Large intestine (tissue), 3 donors: ENCODE measurements at regions not wholly inside any gene's neighbourhood (a gene's known extent, or its start where the extent isn't known, plus 50 kb on each side); places are given as distances from the start of the nearest gene placed in this dataset.
"Not testable (repeated sequence)": the region's sequence is repeated elsewhere in the genome, so short reads cannot be mapped to it uniquely, and the experiment has no call there.

Experiments used
- DNase-seq, 2 donors: peaks; one replicate each; pipeline versions ENCODE4 v3.0.0 to v3.0.0-alpha.2; 2013
- H3K27ac ChIP-seq: one replicate; pipeline ENCODE4 v1.5.1; 2013; ENCODE audit warnings: low read length
- H3K27me3 ChIP-seq: 2 replicates; pipeline ENCODE4 v1.6.1; 2013; ENCODE audit warnings: low read length; ENCODE audit not compliant: control insufficient read depth, insufficient read depth
- H3K36me3 ChIP-seq: 2 replicates; pipeline ENCODE4 v1.6.1; 2013; ENCODE audit warnings: low read length; ENCODE audit not compliant: control insufficient read depth, insufficient read depth
- H3K4me1 ChIP-seq: one replicate; pipeline ENCODE4 v1.6.1; 2013; ENCODE audit warnings: low read length; ENCODE audit not compliant: control insufficient read depth, insufficient read depth
- H3K4me3 ChIP-seq: one replicate; pipeline ENCODE4 v1.5.1; 2013; ENCODE audit warnings: low read length
- H3K9me3 ChIP-seq: one replicate; pipeline ENCODE4 v1.6.1; 2013; ENCODE audit warnings: mild to moderate bottlenecking, low read depth, low read length, moderate library complexity; ENCODE audit not compliant: control insufficient read depth
- WGBS: methylation state at CpG from one replicate; pipeline ENCODE4 v1.1.5; 2013; ENCODE audit warnings: low lambda C conversion rate; ENCODE audit not compliant: insufficient coverage; 5-methylcytosine and 5-hydroxymethylcytosine counted together

DNA sequence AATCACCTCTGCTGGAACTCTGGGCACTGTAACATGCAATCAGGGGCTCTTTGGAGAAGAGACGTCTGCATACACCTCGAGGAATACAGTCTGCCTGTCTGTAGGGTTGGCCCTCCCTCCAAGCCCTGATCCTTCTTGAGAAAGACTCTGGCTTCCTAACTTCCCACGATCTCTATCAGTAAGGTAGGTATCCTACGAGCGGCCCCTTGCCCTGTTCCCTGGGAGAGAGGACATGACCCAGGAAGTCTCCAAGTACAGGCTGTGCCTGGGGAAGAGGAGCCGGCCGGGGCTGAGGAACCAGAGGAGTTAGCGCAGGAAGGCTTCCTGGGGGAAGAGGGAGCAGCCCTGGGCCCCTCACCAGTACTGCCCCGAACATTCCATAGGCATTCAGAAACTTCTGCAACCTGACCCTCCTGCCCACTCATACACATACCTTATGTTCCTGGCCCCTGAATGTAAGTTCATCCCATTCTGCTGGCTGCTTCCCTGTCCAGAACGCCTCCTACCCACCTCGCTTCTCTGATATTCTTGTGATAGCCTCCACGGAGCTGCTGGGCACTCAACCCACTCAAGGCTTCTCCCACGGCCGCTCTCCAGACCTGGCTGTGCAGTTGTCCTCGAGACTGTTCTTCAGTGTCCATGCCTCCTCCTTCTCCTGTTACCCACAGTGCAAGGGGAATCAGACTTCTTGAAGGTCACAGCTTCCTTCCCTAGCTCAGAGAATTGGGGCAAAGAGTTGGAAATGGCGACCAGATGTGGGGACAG lies 116.1 kb downstream of the CYP26B1 start:
- H3K4me3 ChIP-seq, result no peak overlapping the region
- no peaks in the 10 kb centered on the region for H3K9me3 ChIP-seq
- DNase-seq, result no peak
- no peaks in the 10 kb centered on the region for H3K36me3 ChIP-seq
- no CpG with 5 or more reads among the region's 16 CpGs for WGBS
- H3K4me1 ChIP-seq, result no peaks in the 10 kb centered on the region
- no peak overlapping the region for H3K27ac ChIP-seq
- H3K27me3 ChIP-seq, result no peaks in the 10 kb centered on the region

DNA sequence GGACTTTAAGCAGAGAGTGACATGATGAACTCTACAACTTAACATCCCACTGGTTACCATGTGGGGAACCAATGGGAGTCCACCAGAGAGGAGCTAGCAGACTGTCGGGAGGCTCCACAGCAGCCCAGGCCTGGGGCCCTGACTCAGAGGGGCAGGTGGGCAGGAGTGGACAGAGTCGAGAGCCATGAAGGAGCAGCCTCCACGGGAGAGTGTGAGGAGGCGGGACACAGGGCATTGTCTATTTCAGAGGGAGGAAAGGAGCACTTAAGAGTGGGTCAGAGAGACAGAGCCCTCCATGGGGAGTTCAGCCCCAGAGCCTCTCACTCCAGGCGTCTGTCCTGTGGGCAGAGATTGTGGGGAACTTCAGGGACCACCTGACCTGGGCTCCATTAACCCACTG lies 118.7 kb downstream of the CYP26B1 start:
- Histone ChIP-seq H3K27ac (no peak overlapping the region), H3K9me3 (no peaks in the 10 kb centered on the region), H3K4me3 (no peak overlapping the region), H3K27me3 (no peaks in the 10 kb centered on the region), H3K36me3 (no peaks in the 10 kb centered on the region), H3K4me1 (no peaks in the 10 kb centered on the region)
- no CpG with 5 or more reads among the region's 5 CpGs for WGBS
- no peak for DNase-seq

DNA sequence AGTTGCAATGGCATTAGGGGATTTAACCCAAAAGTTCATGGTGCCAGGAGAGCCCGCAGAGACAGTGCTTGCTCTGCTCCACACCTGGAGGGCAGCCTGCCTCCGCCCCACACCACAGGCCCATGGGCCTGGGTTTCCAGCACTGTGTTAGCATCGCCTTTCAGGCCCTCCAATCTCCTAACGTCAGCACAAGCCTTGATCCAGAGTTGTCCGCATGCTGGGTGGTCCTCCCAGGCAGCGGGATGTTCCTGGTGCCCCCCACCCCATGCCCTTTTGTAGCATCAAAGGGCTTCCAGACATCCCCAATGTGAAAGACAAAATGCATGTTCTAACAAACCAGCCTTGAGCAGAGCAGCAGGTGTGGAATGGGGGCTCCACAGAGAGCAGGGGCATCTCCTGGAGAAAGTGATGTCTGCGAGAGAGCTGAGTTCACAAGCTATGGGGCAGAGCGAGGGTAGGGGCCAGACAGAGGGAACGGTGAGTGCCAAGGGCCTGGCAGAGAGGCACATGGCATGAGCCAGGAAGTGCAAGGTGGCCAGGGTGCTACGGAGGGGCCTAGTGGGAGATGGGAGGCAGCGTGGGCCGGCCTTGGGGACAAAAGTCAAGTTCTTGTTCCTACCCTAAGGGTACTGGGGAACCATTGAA lies 119.2 kb downstream of the CYP26B1 start:
- no peak for DNase-seq
- no CpG with 5 or more reads among the region's 12 CpGs for WGBS
- Histone ChIP-seq H3K27ac (no peak overlapping the region), H3K4me1 (no peaks in the 10 kb centered on the region), H3K4me3 (no peak overlapping the region), H3K27me3 (no peaks in the 10 kb centered on the region), H3K9me3 (no peaks in the 10 kb centered on the region), H3K36me3 (no peaks in the 10 kb centered on the region)

DNA sequence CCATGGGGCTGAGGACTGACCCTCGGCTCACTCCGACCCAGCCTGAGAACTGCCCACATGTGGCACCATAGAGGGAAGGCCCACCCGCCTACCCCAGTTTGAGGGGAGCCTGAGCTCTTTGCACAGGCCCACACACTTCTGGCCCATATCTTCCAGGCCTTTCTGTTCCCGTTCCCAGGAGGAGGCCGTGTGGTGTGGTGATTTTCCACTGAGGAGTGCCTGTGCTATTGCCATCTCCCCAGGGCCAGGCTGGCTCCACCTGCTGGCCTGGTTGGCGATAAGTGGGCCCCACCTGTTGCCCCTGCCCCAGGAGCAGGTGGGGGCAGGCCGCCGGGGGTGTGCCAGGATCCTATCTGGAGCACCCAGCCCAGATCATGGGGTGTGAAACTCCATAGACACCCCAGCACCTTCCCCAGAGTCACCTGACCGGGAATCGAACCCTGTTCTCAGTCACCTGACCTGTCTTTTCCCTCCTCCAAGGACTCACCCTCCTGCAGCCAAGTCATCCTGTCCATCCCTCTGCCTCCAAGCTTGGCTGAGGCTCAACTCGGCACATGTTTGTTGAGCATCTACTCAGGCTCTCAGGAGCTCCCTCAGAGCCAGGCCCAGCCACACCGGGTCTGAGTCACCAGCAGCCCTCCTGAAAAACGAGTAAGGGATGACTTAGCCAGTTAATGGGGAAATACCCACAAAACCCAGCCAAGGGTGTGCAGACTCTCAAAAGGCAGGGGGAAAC lies 120.1 kb downstream of the CYP26B1 start:
- H3K4me3 ChIP-seq, result no peak overlapping the region
- H3K27ac ChIP-seq, result no peak overlapping the region
- H3K36me3 ChIP-seq, result no peaks in the 10 kb centered on the region
- WGBS, result no CpG with 5 or more reads among the region's 13 CpGs
- no peaks in the 10 kb centered on the region for H3K9me3 ChIP-seq
- no peaks in the 10 kb centered on the region for H3K27me3 ChIP-seq
- no peak for DNase-seq
- no peaks in the 10 kb centered on the region for H3K4me1 ChIP-seq

DNA sequence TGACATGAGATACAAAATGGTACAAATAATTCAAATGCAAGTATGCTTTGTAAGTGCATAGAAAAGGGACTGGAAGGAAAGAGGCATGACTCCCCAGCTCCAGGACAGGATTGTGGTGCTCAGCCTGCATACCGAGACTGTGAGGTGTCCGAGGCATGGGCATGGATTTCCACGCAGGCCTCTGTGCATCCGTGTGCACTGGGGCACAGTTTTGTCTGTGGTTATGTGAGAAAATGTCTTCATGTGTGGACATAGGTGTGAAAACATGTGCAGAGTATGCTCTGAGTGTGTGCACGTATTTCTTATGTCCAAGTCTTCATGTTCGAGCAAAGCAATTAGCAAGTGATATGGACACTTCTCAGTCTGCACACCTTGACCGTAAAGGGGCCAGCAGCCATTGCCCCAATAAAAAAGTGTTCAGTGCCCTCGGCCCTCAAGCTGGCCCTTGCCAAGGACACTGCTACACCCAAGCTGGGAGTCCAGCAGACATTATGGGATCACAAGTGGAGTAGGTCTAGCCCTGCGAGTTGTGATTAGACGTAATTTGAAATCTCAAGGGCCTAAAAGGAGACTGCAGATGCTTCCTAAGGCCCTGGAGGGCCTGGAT lies 120.7 kb downstream of the CYP26B1 start:
- Histone ChIP-seq H3K36me3 (no peaks in the 10 kb centered on the region), H3K27ac (no peak overlapping the region), H3K27me3 (no peaks in the 10 kb centered on the region), H3K4me3 (no peak overlapping the region), H3K4me1 (no peaks in the 10 kb centered on the region), H3K9me3 (no peaks in the 10 kb centered on the region)
- no CpG with 5 or more reads among the region's 10 CpGs for WGBS
- no peak for DNase-seq

DNA sequence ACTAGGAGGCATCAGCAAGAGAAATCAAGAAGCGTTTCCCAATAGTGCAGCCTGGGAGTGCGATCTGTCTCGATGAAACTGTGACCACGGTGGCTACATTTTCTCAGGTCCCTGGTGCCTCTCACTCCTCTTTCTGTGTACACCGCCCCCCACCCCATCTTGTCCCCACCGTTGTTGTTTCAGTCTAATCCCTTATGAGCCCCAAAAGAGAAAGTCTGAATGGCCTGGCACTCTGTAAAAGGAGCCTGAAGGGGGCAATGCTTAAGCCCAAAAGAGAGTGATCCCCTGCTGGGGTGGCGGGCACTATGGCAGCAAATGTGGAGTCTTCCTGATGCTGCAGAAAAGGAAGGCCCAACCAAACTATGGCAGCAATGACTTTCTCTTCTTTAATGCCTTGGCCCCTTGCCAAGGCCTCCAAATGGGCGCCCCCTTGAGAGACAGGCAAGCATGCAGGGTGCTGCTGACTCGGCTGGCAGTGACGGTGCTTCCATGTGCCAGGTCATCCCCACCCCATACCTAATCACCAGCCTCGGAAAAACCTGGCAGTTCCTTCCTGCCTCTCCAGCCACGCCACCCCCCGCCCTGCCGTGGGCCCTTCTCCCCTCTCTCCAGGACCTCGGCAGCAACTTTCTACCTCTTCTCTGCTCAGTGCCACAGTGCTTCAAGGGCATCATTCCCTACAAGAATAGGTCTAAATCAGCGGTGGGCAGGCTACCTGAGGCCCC lies 123.0 kb downstream of the CYP26B1 start:
- H3K4me3 ChIP-seq, result no peak overlapping the region
- H3K27ac ChIP-seq, result no peak overlapping the region
- no peaks in the 10 kb centered on the region for H3K4me1 ChIP-seq
- H3K36me3 ChIP-seq, result no peaks in the 10 kb centered on the region
- no CpG with 5 or more reads among the region's 16 CpGs for WGBS
- no peak for DNase-seq
- peaks cover 2% of the 10 kb centered on the region for H3K9me3 ChIP-seq
- H3K27me3 ChIP-seq, result no peaks in the 10 kb centered on the region

DNA sequence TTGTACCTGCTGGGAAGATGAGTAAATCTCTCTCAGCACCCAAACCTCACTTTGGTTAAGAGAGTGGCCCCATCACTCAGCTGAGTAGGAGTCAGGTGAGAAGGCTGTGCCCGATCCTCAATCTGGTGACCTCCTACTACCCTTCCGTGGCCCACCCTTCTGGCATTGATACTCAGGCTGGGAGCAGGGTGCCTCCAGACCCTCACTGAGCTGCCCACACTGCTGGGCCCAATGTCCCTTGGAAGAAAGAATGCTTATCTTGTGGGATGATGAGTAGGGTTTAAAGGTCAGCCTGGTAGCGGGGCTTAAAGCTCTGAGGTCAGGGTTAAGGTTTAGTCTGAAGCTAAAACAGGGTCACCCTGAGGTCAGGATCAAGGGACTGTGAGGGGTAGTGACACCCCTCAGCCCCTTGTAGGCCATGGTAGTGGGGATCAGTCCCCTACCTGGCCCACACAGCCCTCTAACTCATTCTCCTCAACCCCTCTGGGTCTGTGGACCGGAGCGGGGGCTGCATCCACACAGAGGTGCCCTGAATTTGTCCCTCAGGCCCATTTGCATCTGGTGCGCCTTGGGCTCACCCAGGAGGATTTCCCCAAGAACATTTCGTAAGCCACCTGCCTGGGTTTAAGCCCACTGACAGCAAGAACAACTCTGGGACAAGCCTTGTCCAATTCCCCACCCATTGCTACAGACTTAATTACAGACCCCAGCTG lies 123.8 kb downstream of the CYP26B1 start:
- DNase-seq, result no peak
- H3K9me3 ChIP-seq, result peaks cover 2% of the 10 kb centered on the region
- no peaks in the 10 kb centered on the region for H3K27me3 ChIP-seq
- no CpG with 5 or more reads among the region's 7 CpGs for WGBS
- no peak overlapping the region for H3K4me3 ChIP-seq
- H3K36me3 ChIP-seq, result no peaks in the 10 kb centered on the region
- no peaks in the 10 kb centered on the region for H3K4me1 ChIP-seq
- H3K27ac ChIP-seq, result no peak overlapping the region

DNA sequence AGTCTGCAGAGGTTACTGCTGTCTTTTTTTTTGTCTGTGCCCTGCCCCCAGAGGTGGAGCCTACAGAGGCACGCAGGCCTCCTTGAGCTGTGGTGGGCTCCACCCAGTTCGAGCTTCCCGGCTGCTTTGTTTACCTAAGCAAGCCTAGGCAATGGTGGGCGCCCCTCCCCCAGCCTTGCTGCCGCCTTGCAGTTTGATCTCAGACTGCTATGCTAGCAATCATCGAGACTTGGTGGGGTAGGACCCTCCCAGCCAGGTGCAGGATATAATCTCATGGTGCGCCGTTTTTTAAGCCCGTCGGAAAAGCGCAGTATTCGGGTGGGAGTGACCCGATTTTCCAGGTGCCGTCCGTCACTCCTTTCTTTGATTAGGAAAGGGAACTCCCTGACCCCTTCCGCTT lies 126.3 kb downstream of the CYP26B1 start:
- H3K9me3 ChIP-seq, H3K27ac ChIP-seq, H3K4me3 ChIP-seq, DNase-seq, H3K27me3 ChIP-seq, H3K4me1 ChIP-seq, H3K36me3 ChIP-seq: not testable (repeated sequence)
- no CpG with 5 or more reads among the region's 16 CpGs for WGBS

DNA sequence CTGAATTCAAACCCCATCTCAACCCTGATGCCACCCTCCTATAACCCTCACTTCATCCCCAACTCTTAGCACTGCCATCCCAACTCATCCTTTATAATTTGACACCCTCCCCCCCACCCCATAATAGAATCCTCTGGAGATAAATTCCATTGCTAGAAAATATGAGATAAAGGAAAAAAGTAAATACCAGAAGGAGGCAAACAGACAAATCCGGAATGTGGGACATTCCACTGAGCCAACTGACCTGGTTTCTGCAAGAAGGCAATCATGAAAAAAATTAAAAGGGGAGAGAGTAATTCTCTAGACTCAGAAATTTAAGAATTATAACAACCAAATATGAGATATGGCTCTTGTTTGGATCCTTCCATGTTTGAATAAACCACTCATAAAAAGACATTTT lies 132.4 kb downstream of the CYP26B1 start:
- Histone ChIP-seq H3K36me3 (no peaks in the 10 kb centered on the region), H3K9me3 (no peaks in the 10 kb centered on the region), H3K27ac (no peak overlapping the region), H3K4me3 (no peak overlapping the region), H3K4me1 (no peaks in the 10 kb centered on the region), H3K27me3 (no peaks in the 10 kb centered on the region)
- WGBS, result 0% methylated on average over 1 of the region's 1 CpG
- DNase-seq, result no peak
